ENCODE measurements at regions not wholly inside any gene's neighbourhood (a gene's known extent, or its start where the extent isn't known, plus 50 kb on each side); places are given as distances from the start of the nearest gene placed in this dataset.

DNA sequence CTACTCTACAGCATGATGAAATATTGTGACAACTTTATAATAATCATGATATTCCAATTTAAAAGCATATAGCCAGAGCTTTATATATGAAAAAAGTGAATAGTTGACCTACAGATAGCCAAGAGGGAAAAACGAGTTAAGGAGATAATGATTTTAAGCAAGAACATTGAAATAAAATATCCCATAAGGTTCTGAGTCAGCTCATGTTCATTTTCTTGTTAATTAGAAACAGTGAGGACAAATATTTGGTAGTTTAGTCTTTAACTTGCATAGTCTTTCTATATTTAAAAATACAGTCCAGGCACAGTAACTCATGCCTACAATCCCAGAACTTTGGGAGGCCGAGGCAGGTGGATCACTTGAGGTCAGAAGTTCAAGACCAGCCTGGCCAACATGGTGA, 55.8 kb upstream of the CDH6 start:
- Mint-ChIP-seq H3K4me1 (no peaks in the 10 kb centered on the region), H3K9me3 (peaks cover 2% of the 10 kb centered on the region; the same call in 2 of the 3 replicates), H3K36me3 (ENCODE audit: low read depth) (no peaks in the 10 kb centered on the region), H3K27me3 (ENCODE audit: insufficient read depth, low read depth, poor library complexity) (no peaks in the 10 kb centered on the region), H3K27ac (no peak overlapping the region), H3K4me3 (no peak overlapping the region)
- Histone ChIP-seq H2AFZ (no peak overlapping the region), H3K27ac (ENCODE audit: low read depth) (no peak overlapping the region), H3F3A (replicated peaks; ENCODE audit: low read depth) (no peaks in the 10 kb centered on the region), H3K36me3 (ENCODE audit: insufficient read depth) (no peaks in the 10 kb centered on the region), H3K4me2 (no peak overlapping the region), H3K9me2 (ENCODE audit: insufficient read depth) (no peaks in the 10 kb centered on the region), H3K27me3 (ENCODE audit: insufficient read depth) (no peaks in the 10 kb centered on the region), H3K79me2 (replicated peaks; ENCODE audit: insufficient read depth) (no peaks in the 10 kb centered on the region), H3K4me3 (no peak overlapping the region), H4K20me1 (replicated peaks; ENCODE audit: insufficient read depth) (no peaks in the 10 kb centered on the region), H3K4me1 (ENCODE audit: insufficient read depth) (no peaks in the 10 kb centered on the region)
- DNase-seq (ENCODE audit: low spot score) (no peak), ATAC-seq (no peak)
- no peak for TF ChIP-seq EZH2phosphoT487 (IDR thresholded peaks at IDR 0.05; ENCODE audit: unreplicated experiment)
- TF ChIP-seq EZH2 (IDR thresholded peaks at IDR 0.05; ENCODE audit: low read depth, unreplicated experiment), result no peak
- no peak for TF ChIP-seq CREB1 (CRISPR knock-in tag; IDR thresholded peaks at IDR 0.05; ENCODE audit: low read depth)
- TF ChIP-seq ZNF114 (CRISPR knock-in tag; IDR thresholded peaks at IDR 0.05), result no peak
- no peak for TF ChIP-seq NANOG (IDR thresholded peaks at IDR 0.05; ENCODE audit: borderline replicate concordance)
- TF ChIP-seq, protein P1, sequence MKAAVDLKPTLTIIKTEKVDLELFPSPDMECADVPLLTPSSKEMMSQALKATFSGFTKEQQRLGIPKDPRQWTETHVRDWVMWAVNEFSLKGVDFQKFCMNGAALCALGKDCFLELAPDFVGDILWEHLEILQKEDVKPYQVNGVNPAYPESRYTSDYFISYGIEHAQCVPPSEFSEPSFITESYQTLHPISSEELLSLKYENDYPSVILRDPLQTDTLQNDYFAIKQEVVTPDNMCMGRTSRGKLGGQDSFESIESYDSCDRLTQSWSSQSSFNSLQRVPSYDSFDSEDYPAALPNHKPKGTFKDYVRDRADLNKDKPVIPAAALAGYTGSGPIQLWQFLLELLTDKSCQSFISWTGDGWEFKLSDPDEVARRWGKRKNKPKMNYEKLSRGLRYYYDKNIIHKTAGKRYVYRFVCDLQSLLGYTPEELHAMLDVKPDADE (IDR thresholded peaks at IDR 0.05), result no peak
- TF ChIP-seq POLR2AphosphoS5 (IDR thresholded peaks at IDR 0.05; ENCODE audit: low read depth), result no peak
- TF ChIP-seq STAT1 (IDR thresholded peaks at IDR 0.05; ENCODE audit: unreplicated experiment), result no peak
- no peak for TF ChIP-seq ZNF331 (CRISPR knock-in tag; IDR thresholded peaks at IDR 0.05; ENCODE audit: low read depth)

DNA sequence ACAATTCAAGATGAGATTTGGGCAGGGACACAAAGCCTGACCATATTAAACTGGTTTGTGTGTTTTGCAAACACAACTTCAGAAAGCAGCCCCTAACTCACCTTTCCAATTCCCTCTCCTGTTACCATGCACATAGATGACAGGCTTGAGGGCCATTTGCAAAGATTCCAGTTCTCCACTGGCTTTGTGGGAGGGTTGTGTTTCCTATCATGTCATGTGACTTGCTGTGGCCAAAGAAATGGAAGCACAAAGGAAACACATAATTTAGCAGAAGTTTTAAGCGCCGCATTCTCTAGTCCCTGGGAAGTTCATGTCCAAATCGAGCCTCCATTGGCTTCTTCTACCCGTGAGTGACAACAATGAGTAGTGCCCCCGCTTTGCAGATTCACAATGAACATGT, 57.9 kb upstream of the CDH6 start:
- H3K4me3 ChIP-seq, result no peak overlapping the region
- H3K9me2 ChIP-seq (ENCODE audit: insufficient read depth), result no peaks in the 10 kb centered on the region
- Mint-ChIP-seq H3K9me3 (peaks cover 2% of the 10 kb centered on the region; the same call in 2 of the 3 replicates), H3K27me3 (ENCODE audit: insufficient read depth, low read depth, poor library complexity) (no peaks in the 10 kb centered on the region), H3K4me3 (no peak overlapping the region), H3K27ac (no peak overlapping the region), H3K4me1 (no peaks in the 10 kb centered on the region), H3K36me3 (ENCODE audit: low read depth) (no peaks in the 10 kb centered on the region)
- H3K27me3 ChIP-seq (ENCODE audit: insufficient read depth), result no peaks in the 10 kb centered on the region
- DNase-seq (ENCODE audit: low spot score) (no peak), ATAC-seq (no peak)
- no peak overlapping the region for H3K4me2 ChIP-seq
- H3K4me1 ChIP-seq (ENCODE audit: insufficient read depth), result no peaks in the 10 kb centered on the region
- no peaks in the 10 kb centered on the region for H3K79me2 ChIP-seq (replicated peaks; ENCODE audit: insufficient read depth)
- no peaks in the 10 kb centered on the region for H4K20me1 ChIP-seq (replicated peaks; ENCODE audit: insufficient read depth)
- no peak overlapping the region for H3K27ac ChIP-seq (ENCODE audit: low read depth)
- H3K36me3 ChIP-seq (ENCODE audit: insufficient read depth), result no peaks in the 10 kb centered on the region
- no peak overlapping the region for H2AFZ ChIP-seq
- H3F3A ChIP-seq (replicated peaks; ENCODE audit: low read depth), result no peaks in the 10 kb centered on the region
- TF ChIP-seq EZH2phosphoT487 (IDR thresholded peaks at IDR 0.05; ENCODE audit: unreplicated experiment) (no peak), ZNF331 (CRISPR knock-in tag; IDR thresholded peaks at IDR 0.05; ENCODE audit: low read depth) (no peak), NANOG (IDR thresholded peaks at IDR 0.05; ENCODE audit: borderline replicate concordance) (no peak), POLR2AphosphoS5 (IDR thresholded peaks at IDR 0.05; ENCODE audit: low read depth) (no peak), EZH2 (IDR thresholded peaks at IDR 0.05; ENCODE audit: low read depth, unreplicated experiment) (no peak)
- TF ChIP-seq, protein P1 (IDR thresholded peaks at IDR 0.05), result no peak
- TF ChIP-seq, protein P2, sequence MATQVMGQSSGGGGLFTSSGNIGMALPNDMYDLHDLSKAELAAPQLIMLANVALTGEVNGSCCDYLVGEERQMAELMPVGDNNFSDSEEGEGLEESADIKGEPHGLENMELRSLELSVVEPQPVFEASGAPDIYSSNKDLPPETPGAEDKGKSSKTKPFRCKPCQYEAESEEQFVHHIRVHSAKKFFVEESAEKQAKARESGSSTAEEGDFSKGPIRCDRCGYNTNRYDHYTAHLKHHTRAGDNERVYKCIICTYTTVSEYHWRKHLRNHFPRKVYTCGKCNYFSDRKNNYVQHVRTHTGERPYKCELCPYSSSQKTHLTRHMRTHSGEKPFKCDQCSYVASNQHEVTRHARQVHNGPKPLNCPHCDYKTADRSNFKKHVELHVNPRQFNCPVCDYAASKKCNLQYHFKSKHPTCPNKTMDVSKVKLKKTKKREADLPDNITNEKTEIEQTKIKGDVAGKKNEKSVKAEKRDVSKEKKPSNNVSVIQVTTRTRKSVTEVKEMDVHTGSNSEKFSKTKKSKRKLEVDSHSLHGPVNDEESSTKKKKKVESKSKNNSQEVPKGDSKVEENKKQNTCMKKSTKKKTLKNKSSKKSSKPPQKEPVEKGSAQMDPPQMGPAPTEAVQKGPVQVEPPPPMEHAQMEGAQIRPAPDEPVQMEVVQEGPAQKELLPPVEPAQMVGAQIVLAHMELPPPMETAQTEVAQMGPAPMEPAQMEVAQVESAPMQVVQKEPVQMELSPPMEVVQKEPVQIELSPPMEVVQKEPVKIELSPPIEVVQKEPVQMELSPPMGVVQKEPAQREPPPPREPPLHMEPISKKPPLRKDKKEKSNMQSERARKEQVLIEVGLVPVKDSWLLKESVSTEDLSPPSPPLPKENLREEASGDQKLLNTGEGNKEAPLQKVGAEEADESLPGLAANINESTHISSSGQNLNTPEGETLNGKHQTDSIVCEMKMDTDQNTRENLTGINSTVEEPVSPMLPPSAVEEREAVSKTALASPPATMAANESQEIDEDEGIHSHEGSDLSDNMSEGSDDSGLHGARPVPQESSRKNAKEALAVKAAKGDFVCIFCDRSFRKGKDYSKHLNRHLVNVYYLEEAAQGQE (IDR thresholded peaks at IDR 0.05; ENCODE audit: unreplicated experiment), result no peak
- TF ChIP-seq, protein P3, sequence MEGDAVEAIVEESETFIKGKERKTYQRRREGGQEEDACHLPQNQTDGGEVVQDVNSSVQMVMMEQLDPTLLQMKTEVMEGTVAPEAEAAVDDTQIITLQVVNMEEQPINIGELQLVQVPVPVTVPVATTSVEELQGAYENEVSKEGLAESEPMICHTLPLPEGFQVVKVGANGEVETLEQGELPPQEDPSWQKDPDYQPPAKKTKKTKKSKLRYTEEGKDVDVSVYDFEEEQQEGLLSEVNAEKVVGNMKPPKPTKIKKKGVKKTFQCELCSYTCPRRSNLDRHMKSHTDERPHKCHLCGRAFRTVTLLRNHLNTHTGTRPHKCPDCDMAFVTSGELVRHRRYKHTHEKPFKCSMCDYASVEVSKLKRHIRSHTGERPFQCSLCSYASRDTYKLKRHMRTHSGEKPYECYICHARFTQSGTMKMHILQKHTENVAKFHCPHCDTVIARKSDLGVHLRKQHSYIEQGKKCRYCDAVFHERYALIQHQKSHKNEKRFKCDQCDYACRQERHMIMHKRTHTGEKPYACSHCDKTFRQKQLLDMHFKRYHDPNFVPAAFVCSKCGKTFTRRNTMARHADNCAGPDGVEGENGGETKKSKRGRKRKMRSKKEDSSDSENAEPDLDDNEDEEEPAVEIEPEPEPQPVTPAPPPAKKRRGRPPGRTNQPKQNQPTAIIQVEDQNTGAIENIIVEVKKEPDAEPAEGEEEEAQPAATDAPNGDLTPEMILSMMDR (conservative IDR thresholded peaks at IDR 0.05; ENCODE audit: low read depth in 2 of 2), result no peak

Data from GM23338 (cell line).